HG02798 (cell line): ENCODE measurements at regions not wholly inside any gene's neighbourhood (a gene's known extent, or its start where the extent isn't known, plus 50 kb on each side); places are given as distances from the start of the nearest gene placed in this dataset.
"Not testable (repeated sequence)": the region's sequence is repeated elsewhere in the genome, so short reads cannot be mapped to it uniquely, and the experiment has no call there.

Experiments used
- ATAC-seq: cut with Tn5 transposase; IDR thresholded peaks from one replicate; pipeline ENCODE4 v1.9.1; 2021; ENCODE audit warnings: mild to moderate bottlenecking; ENCODE audit not compliant: unreplicated experiment, poor library complexity

- ATAC-seq = no peak
These were observed 268.2 kb downstream of the ISL1 start for GRCh38 chr5:51651476-51651875.

- ATAC-seq = no peak
These were observed 268.6 kb downstream of the ISL1 start for GRCh38 chr5:51651889-51652288.

- no peak for ATAC-seq
These were observed 269.7 kb downstream of the ISL1 start for GRCh38 chr5:51652980-51653379.

- no peak for ATAC-seq
These were observed 274.3 kb downstream of the ISL1 start for GRCh38 chr5:51657340-51658240.

GRCh38 chr5:51661646-51662265, 278.5 kb downstream of the ISL1 start:
- no peak for ATAC-seq

GRCh38 chr5:51664491-51665250, 281.4 kb downstream of the ISL1 start:
- ATAC-seq = no peak

GRCh38 chr5:51665251-51665593, 282.0 kb downstream of the ISL1 start:
- ATAC-seq = no peak

GRCh38 chr5:51669095-51669494, 285.8 kb downstream of the ISL1 start:
- no peak for ATAC-seq

- no peak for ATAC-seq
These were observed 295.1 kb downstream of the ISL1 start for GRCh38 chr5:51678330-51678729.

- ATAC-seq = no peak
These were observed 296.0 kb downstream of the ISL1 start for GRCh38 chr5:51679286-51679685.

GRCh38 chr5:51684794-51685355, 301.6 kb downstream of the ISL1 start:
- no peak for ATAC-seq

- ATAC-seq = no peak
These were observed 302.2 kb downstream of the ISL1 start for GRCh38 chr5:51685419-51685818.

- ATAC-seq = no peak
These were observed 303.4 kb downstream of the ISL1 start for GRCh38 chr5:51686622-51687021.

GRCh38 chr5:51691538-51692079, 308.4 kb downstream of the ISL1 start:
- ATAC-seq = no peak

- no peak for ATAC-seq
These were observed 311.6 kb downstream of the ISL1 start for GRCh38 chr5:51694826-51695225.

GRCh38 chr5:51696122-51696521, 312.9 kb downstream of the ISL1 start:
- ATAC-seq = no peak

GRCh38 chr5:51702046-51702445, 318.8 kb downstream of the ISL1 start:
- not testable (repeated sequence) for ATAC-seq

- ATAC-seq = no peak
These were observed 329.0 kb downstream of the ISL1 start for GRCh38 chr5:51712201-51712600.

GRCh38 chr5:51715445-51715844, 332.2 kb downstream of the ISL1 start:
- not testable (repeated sequence) for ATAC-seq

- no peak for ATAC-seq
These were observed 348.3 kb downstream of the ISL1 start for GRCh38 chr5:51731421-51732029.
